Panc1 (cell line): ENCODE measurements at regions not wholly inside any gene's neighbourhood (a gene's known extent, or its start where the extent isn't known, plus 50 kb on each side); places are given as distances from the start of the nearest gene placed in this dataset.

Experiments used
- CTCF ChIP-seq: fragments of 450-650 bp; IDR thresholded peaks from 2 replicates; pipeline ENCODE4 v1.5.1; 2017; ENCODE audit warnings: mild to moderate bottlenecking
- POLR2AphosphoS5 ChIP-seq: IDR thresholded peaks from 2 replicates; pipeline ENCODE4 v1.6.1; 2012; ENCODE audit warnings: mild to moderate bottlenecking, low read depth, low read length, moderate library complexity
- REST ChIP-seq, 2 experiments: IDR thresholded peaks; 2 replicates each; pipeline ENCODE4 v1.6.1; 2011 to 2012; ENCODE audit warnings: low read depth in 2 of 2, control low read depth in 1 of 2, low read length in 1 of 2, mild to moderate bottlenecking in 1 of 2, moderate library complexity in 1 of 2; ENCODE audit not compliant: insufficient read depth in 1 of 2

GRCh38 chr13:112244495-112245177 lies 131.5 kb upstream of the SPACA7 start:
- TF ChIP-seq CTCF: no peak
- TF ChIP-seq POLR2AphosphoS5: no peak
- no peak for TF ChIP-seq REST (IDR thresholded peaks at IDR 0.05; ENCODE audit: insufficient read depth in 1 of 2, low read depth in 2 of 2, low read length in 1 of 2)
